GM19238 (cell line): ENCODE measurements at regions not wholly inside any gene's neighbourhood (a gene's known extent, or its start where the extent isn't known, plus 50 kb on each side); places are given as distances from the start of the nearest gene placed in this dataset.

ENCODE experiments used
- DNase-seq: peaks from one replicate; pipeline ENCODE4 v3.0.0; 2011; ENCODE audit warnings: low spot score; ENCODE audit not compliant: insufficient read length

DNA sequence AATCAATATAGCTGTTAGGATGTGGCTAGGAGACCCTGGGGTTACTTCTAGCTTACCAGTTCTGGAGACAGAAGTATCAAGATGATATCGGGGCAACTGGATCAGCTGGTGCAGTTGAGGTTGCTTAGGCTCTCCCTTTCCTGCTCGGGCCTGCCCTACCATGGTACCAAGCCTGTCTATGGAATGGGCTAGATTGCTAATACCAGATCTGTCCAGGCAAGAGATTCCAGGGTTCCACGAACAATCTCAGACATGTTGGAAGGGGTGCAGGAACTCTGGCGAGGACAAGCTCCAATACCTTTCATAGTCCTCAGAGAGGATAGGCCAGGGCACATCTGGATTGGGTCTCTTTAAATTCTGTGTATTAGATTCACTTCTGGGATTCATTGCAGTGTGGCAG lies 53.8 kb downstream of the ADM start:
- DNase-seq: no peak

DNA sequence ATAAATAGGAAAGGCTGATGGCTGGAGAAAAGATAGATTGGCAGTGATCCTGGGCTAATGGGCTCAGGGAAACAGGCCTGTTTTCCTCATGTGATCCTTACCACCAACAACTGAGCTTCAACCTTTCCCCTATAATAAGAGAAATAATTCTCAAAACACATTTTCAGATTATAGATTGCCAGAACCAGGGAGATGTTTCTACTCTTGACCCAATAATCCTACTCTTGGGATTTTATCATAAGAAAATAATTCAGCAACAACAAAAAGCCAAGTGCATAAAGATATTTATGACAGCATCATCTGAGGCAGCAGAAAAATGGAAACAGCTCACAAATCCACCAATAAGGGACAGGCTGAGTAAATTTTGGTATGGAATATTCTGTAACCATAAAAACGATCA lies 54.3 kb downstream of the ADM start:
- no peak for DNase-seq

DNA sequence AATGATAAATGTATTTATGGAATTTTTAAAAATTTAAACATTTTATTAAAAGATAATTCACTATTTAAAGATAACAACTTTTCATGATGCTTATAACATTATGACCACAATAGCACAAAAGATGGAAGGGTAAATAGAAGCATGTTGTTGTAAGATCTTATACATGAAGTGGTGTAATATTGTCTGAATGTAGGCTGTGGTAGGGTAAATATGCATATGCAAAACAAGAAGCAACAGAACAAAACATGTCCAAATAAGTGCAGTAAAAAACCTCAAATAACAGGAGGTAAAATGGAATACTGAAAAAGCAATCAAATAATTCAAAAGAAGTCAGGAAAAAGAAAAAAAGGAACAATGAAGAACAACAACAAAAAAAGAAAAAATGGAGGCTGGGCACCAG lies 56.0 kb downstream of the ADM start:
- no peak for DNase-seq

GRCh38 chr11:10365045-10365444 lies 60.2 kb downstream of the ADM start:
- no peak for DNase-seq

DNA sequence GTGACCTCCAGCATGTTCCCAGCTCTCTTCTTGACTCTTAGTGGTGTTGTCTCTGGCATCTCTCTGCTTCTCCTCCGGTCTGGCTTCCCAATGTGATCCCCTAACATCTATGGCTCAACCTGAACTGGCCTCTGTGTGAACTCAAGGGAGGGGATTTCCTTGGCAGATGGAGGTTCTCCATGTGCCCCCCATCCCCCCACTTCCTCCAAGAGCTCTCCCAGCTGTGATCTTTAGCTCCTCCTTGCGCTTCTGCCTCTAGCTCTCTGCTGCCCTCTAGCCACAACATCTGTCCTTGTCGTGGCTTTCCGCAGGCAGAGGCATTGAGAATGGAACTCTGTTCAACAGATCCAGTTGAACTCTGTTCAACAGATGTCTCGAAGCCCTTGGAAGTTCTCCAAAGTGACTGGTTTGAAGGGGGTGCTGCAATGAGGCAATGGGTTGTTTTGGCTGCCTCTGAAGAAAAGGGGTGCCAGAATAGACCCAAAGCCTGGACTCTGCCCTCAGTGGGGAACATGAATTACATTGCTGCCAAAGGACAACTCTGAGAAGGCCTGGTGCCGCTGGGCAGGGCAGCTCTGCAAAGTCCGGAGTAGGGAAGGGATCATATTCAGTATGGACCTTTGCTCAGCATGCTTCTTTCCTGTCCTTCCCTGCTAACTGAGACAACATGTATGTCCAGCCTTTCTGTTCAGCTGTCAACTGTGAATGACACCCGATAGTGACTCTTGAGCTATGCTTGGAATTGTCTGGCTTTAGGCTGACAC lies 61.9 kb downstream of the ADM start:
- DNase-seq: peak; percentile 52

- no peak for DNase-seq
These were observed 67.2 kb downstream of the ADM start for GRCh38 chr11:10371926-10372641.

GRCh38 chr11:10373340-10373739 lies 68.5 kb downstream of the ADM start:
- DNase-seq: no peak

- no peak for DNase-seq
These were observed 69.1 kb downstream of the ADM start for GRCh38 chr11:10373929-10374328.

- DNase-seq: no peak
These were observed 69.5 kb downstream of the ADM start for GRCh38 chr11:10374386-10374785.

GRCh38 chr11:10375280-10375971 lies 70.6 kb downstream of the ADM start:
- DNase-seq: no peak

DNA sequence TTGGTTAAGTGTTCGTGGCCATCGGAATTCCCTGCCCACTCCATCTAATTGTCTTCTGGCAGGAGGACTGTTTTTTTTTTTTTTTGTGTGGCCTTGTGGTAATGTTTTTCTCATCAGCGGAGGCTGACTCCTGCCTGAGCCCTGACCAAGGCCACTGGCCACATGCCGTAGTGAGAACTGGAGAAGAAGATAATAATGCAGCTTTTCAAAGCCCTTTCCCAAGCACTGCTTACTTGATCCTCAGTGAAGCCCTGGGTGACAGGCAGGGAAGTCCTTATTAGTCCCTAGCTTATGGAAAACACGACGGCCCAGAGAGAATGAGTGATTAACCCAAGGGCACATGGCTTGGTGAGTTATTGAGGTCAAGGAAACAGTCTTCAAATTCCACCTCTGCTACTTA lies 71.2 kb downstream of the ADM start:
- DNase-seq: no peak

DNA sequence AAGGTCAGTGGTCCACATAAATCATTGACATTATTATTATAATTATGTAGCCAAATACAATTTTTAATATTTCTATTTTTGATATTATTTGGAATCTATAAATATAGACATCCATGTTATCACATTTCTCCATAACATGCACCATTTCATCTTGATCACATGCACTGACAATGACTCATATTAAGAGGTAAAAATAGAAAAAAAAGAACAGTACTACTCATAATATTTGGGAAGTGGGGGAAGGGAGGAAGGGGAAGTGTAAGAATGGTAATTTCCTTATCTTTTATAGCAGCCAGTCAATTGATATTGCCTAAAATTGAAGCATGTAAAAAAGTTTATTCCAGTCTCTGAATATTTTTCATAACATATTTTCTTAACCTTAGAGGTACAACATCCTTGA lies 72.3 kb downstream of the ADM start:
- no peak for DNase-seq

- DNase-seq: no peak
These were observed 73.5 kb downstream of the ADM start for GRCh38 chr11:10378362-10378761.

DNA sequence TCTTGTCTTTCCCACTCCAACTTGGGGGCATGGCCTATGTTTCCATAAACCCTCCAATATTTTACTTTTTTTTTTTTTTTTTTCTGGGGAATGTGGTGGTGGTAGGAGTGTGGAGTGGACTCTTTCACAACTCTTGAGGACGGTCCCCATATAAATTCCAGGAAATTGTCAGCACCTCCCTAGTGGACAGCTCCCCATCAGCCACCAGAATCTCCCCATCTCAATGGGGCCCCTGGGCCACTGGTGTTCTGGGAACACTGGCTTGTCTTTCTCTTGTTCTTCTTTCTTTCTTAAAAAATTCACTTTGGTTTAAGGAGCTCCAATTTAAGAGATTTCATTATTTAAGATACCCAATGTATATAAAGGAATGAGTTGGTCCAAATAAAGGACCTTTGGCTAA lies 74.1 kb downstream of the ADM start:
- no peak for DNase-seq

DNA sequence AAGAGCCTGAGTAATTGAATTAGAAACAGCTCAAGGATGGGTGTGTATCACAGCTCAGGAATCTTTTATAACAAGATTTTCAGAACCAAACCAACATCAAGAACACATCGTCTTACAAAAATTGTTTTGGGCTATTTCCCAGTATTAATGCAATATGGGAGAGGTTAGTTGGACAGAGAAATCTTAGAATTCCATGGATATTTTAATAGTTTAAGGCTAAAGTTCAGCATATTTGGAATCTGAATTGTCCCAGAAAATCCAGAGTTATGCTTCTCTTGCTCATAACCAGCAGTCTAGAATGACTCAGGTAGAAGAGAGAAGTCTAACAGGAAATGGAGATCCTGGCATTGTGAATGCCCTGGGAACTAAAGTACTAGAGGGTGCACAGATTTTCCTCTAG lies 74.6 kb downstream of the ADM start:
- DNase-seq: no peak

DNA sequence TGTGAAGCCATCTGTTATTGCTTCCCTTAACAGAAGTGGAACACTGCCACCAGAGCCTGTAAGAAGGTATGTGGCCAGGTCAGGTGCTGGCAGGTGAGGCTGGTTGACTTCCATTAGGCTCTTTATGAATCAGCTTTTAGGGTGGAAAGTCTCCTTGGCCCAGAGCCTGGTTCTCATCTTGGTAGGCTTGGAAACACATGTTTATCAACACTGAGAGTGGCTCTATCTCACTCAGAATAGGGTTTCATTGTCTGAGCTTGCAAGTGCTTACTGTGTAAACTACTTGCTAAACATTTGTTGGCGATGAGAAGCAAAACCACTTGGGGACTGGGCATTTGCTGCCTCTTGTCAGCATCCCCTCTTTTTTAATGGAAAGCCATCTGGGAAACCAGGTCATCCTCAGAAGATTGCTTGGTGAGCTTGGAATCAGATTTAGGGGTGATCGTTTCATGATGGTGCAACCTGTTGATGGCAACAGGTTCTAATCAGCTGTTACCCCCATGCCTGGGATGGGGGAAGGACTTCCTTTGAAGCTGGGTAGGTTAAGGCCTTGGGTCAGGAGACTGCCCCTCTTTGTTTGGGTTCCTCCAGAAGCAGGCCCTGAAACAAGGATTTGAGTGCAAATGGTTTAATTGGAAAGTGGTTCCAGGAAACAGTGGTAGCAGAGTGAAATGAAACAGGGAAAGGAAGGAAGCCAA lies 75.0 kb upstream of the AMPD3 start:
- no peak for DNase-seq

- no peak for DNase-seq
These were observed 74.1 kb upstream of the AMPD3 start for GRCh38 chr11:10380921-10381320.

GRCh38 chr11:10381736-10382135 lies 73.3 kb upstream of the AMPD3 start:
- no peak for DNase-seq

- no peak for DNase-seq
These were observed 72.5 kb upstream of the AMPD3 start for GRCh38 chr11:10382518-10382917.

- DNase-seq: no peak
These were observed 69.4 kb upstream of the AMPD3 start for GRCh38 chr11:10385696-10386095.

DNA sequence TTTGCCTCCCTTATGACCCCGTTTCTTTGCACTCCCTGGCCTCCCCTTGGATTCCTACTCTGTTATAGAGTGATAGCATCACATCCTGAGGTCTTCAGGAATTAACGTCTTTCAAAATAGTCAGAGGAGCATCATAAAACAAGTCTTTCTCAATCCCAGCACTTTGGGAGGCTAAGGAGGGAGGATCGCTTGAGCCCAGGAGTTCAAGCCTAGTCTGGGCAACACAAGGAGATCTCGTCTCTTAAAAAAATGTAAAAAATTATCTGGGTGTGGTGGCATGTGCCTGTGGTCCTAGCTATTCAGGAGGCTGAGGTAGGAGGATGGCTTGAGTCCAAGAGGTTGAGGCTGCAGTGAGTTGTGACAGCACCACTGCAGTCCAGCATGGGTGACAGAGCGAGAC lies 68.7 kb upstream of the AMPD3 start:
- no peak for DNase-seq

DNA sequence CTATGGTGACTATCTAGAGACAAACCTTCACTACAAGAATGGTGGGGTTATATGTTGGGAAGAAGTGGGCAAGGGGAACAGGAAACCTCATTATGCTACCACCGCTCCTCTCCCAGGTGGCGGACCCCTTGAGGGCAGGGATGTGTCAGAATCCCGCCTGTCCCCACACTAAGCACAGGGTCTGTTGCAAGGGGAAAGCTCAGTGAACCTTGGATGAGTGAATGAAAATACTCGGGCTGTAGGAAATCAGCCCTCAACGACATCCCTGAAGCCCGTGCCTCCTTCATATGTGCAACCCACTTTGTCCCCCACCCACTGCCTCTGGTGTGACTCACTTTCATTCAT lies 68.2 kb upstream of the AMPD3 start:
- DNase-seq: no peak
